SK-N-SH treated with all-trans-retinoic acid at 6 μM for 48 hours (cell line): ENCODE measurements at regions not wholly inside any gene's neighbourhood (a gene's known extent, or its start where the extent isn't known, plus 50 kb on each side); places are given as distances from the start of the nearest gene placed in this dataset.

Experiments
- ATAC-seq: fragments of 200-7000 bp; cut with Tn5 transposase; 3 replicates; pipeline ENCODE4 v1.9.1; 2020; ENCODE audit warnings: mild to moderate bottlenecking, moderate library complexity
- ARNTL ChIP-seq: fragments of 450-650 bp; formaldehyde crosslinking; IDR thresholded peaks from 2 replicates; pipeline ENCODE4 v1.5.0; 2020; ENCODE audit warnings: low read depth, mild to moderate bottlenecking, moderate library complexity, borderline replicate concordance
- BACH2 ChIP-seq: fragments of 250-450 bp; sonication (Bioruptor Pico); IDR thresholded peaks from 2 replicates; pipeline ENCODE4 v1.9.0; 2021; ENCODE audit warnings: mild to moderate bottlenecking, borderline replicate concordance
- CSDC2 ChIP-seq: fragments of 250-450 bp; sonication (Bioruptor Pico); IDR thresholded peaks from 2 replicates; pipeline ENCODE4 v1.5.0; 2020; ENCODE audit warnings: mild to moderate bottlenecking, moderate library complexity
- ESRRG ChIP-seq: fragments of 250-450 bp; sonication (Bioruptor Pico); IDR thresholded peaks from 2 replicates; pipeline ENCODE4 v1.6.1; 2021; ENCODE audit warnings: mild to moderate bottlenecking
- GLIS3 ChIP-seq: fragments of 250-450 bp; sonication (Bioruptor Pico); IDR thresholded peaks from 2 replicates; pipeline ENCODE4 v1.5.0; 2020; ENCODE audit warnings: mild to moderate bottlenecking, moderate library complexity
- POU6F1 ChIP-seq: fragments of 250-450 bp; sonication (Bioruptor Pico); IDR thresholded peaks from 2 replicates; pipeline ENCODE4 v1.8.0; 2021; ENCODE audit warnings: low read depth, mild to moderate bottlenecking, moderate library complexity, borderline replicate concordance
- PPARA ChIP-seq: fragments of 250-450 bp; sonication (Bioruptor Pico); IDR thresholded peaks from 2 replicates; pipeline ENCODE4 v1.5.0; 2020; ENCODE audit warnings: mild to moderate bottlenecking, borderline replicate concordance
- RARB ChIP-seq: fragments of 250-450 bp; sonication (Bioruptor Pico); IDR thresholded peaks from 2 replicates; pipeline ENCODE4 v1.8.0; 2021; ENCODE audit warnings: mild to moderate bottlenecking, moderate library complexity
- SNAI2 ChIP-seq: fragments of 250-450 bp; sonication (Bioruptor Pico); IDR thresholded peaks from 2 replicates; pipeline ENCODE4 v1.5.0; 2020; ENCODE audit warnings: mild to moderate bottlenecking, moderate library complexity
- TCF4 ChIP-seq: fragments of 250-450 bp; sonication (Bioruptor Pico); IDR thresholded peaks from 2 replicates; pipeline ENCODE4 v1.8.0; 2021; ENCODE audit warnings: mild to moderate bottlenecking, moderate library complexity, borderline replicate concordance
- ZC3H10 ChIP-seq: fragments of 250-450 bp; sonication (Bioruptor Pico); IDR thresholded peaks from 2 replicates; pipeline ENCODE4 v1.5.1; 2021; ENCODE audit warnings: mild to moderate bottlenecking, moderate library complexity
- ZFP3 ChIP-seq: fragments of 250-450 bp; sonication (Bioruptor Pico); IDR thresholded peaks from 2 replicates; pipeline ENCODE4 v1.5.0; 2020; ENCODE audit warnings: mild to moderate bottlenecking, moderate library complexity
- ZFP30 ChIP-seq: fragments of 450-650 bp; formaldehyde crosslinking; IDR thresholded peaks from 2 replicates; pipeline ENCODE4 v1.5.0; 2022; ENCODE audit warnings: mild to moderate bottlenecking, moderate library complexity
- ZNF565 ChIP-seq: fragments of 450-650 bp; formaldehyde crosslinking; conservative IDR thresholded peaks from 2 replicates; pipeline ENCODE4 v1.5.0; 2020; ENCODE audit warnings: low read depth, mild to moderate bottlenecking, moderate library complexity
- ZNF70 ChIP-seq: fragments of 450-650 bp; formaldehyde crosslinking; IDR thresholded peaks from 2 replicates; pipeline ENCODE4 v1.5.0; 2020; ENCODE audit warnings: mild to moderate bottlenecking, moderate library complexity
- TF ChIP-seq, protein P1 (sequence below): fragments of 250-450 bp; sonication (Bioruptor Pico); IDR thresholded peaks from 2 replicates; pipeline ENCODE4 v1.5.0; 2020; ENCODE audit warnings: mild to moderate bottlenecking, moderate library complexity
- TF ChIP-seq, protein P2 (sequence below): fragments of 250-450 bp; sonication (Bioruptor Pico); IDR thresholded peaks from 2 replicates; pipeline ENCODE4 v1.5.1; 2021; ENCODE audit warnings: mild to moderate bottlenecking, moderate library complexity

DNA sequence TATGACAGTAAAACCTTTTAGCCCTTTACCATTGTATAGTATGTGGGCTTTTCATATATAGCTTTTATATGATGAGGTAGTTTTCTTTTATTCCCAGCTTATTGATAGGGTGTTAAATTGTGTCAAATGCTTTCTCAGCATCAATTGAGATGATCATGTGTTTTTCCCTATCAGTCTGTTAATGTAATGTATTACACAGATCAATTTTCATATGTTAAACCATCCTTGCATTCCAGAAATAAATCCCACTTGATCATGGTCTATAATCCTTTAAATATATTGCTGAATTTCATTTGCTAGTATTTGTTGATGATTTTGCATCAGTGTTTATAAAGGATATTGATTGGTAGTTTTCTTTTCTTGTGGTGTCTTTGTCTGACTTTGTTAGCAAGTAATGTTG is 603.9 kb downstream of the TRHDE start (continued):
- TF ChIP-seq, protein P1, sequence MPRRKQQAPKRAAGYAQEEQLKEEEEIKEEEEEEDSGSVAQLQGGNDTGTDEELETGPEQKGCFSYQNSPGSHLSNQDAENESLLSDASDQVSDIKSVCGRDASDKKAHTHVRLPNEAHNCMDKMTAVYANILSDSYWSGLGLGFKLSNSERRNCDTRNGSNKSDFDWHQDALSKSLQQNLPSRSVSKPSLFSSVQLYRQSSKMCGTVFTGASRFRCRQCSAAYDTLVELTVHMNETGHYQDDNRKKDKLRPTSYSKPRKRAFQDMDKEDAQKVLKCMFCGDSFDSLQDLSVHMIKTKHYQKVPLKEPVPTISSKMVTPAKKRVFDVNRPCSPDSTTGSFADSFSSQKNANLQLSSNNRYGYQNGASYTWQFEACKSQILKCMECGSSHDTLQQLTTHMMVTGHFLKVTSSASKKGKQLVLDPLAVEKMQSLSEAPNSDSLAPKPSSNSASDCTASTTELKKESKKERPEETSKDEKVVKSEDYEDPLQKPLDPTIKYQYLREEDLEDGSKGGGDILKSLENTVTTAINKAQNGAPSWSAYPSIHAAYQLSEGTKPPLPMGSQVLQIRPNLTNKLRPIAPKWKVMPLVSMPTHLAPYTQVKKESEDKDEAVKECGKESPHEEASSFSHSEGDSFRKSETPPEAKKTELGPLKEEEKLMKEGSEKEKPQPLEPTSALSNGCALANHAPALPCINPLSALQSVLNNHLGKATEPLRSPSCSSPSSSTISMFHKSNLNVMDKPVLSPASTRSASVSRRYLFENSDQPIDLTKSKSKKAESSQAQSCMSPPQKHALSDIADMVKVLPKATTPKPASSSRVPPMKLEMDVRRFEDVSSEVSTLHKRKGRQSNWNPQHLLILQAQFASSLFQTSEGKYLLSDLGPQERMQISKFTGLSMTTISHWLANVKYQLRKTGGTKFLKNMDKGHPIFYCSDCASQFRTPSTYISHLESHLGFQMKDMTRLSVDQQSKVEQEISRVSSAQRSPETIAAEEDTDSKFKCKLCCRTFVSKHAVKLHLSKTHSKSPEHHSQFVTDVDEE (CRISPR knock-in tag) = no peak
- TF ChIP-seq ESRRG (CRISPR knock-in tag) = no peak

DNA sequence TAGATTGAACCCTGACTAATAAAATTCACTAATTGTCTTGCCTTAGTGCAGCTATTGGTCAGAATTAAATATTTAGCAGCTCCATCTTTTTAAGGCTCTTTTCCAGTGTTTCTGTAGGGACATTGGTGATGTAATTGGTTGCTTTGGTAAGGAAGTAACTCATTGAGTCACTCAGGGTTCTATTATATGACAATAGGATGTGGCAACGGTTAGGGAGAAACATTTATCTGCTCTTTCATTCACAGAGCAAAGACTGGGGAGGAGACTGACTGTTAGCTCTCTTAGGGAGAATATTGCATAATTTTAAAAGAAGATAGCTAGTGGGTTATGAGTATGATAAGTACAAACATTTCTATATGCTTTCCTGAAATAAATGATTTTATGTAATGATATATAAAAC is 616.5 kb downstream of the TRHDE start:
- no peak for ATAC-seq
- TF ChIP-seq CSDC2 (CRISPR knock-in tag) = no peak
- no peak for TF ChIP-seq ZFP3 (CRISPR knock-in tag)
- TF ChIP-seq ARNTL (CRISPR knock-in tag) = no peak
- TF ChIP-seq, protein P2, sequence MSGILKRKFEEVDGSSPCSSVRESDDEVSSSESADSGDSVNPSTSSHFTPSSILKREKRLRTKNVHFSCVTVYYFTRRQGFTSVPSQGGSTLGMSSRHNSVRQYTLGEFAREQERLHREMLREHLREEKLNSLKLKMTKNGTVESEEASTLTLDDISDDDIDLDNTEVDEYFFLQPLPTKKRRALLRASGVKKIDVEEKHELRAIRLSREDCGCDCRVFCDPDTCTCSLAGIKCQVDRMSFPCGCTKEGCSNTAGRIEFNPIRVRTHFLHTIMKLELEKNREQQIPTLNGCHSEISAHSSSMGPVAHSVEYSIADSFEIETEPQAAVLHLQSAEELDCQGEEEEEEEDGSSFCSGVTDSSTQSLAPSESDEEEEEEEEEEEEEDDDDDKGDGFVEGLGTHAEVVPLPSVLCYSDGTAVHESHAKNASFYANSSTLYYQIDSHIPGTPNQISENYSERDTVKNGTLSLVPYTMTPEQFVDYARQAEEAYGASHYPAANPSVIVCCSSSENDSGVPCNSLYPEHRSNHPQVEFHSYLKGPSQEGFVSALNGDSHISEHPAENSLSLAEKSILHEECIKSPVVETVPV = no peak
- TF ChIP-seq POU6F1 (CRISPR knock-in tag) = no peak
- TF ChIP-seq ZNF565 (CRISPR knock-in tag) = no peak
- TF ChIP-seq RARB (CRISPR knock-in tag) = no peak
- TF ChIP-seq BACH2 (CRISPR knock-in tag) = no peak
- no peak for TF ChIP-seq SNAI2 (CRISPR knock-in tag)
- TF ChIP-seq GLIS3 (CRISPR knock-in tag) = no peak
- TF ChIP-seq TCF4 (CRISPR knock-in tag) = no peak
- TF ChIP-seq ZC3H10 (CRISPR knock-in tag) = no peak

GRCh38 chr12:72889791-72890190 is 617.6 kb downstream of the TRHDE start:
- TF ChIP-seq ZNF70 = no peak
- no peak for TF ChIP-seq ZFP3 (CRISPR knock-in tag)
- TF ChIP-seq, protein P2 = no peak
- ATAC-seq = no peak

DNA sequence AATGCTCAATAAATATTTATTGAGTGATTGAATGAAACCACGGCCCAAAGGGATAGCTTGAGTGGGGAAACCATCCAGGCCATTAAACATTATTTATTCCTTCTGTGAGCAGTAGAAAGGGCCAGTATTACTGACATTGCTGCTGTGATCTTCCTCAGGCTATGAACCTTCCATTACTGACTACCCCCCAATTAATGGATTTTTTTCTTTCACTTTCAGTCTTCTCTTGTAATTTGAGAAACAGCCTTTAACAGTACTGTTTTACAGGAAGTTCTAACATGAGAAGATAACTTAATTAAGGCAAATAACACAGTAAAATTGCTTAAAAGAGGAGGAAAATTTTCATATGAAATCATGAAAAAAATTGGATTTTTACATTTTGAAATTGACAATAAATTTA is 629.5 kb downstream of the TRHDE start:
- ATAC-seq = no peak
- TF ChIP-seq ZNF70 = no peak
- TF ChIP-seq ARNTL (CRISPR knock-in tag) = no peak
- no peak for TF ChIP-seq ESRRG (CRISPR knock-in tag)
- TF ChIP-seq ZC3H10 (CRISPR knock-in tag) = no peak
- TF ChIP-seq GLIS3 (CRISPR knock-in tag) = no peak
- TF ChIP-seq ZFP30 (CRISPR knock-in tag) = no peak
- no peak for TF ChIP-seq PPARA
- TF ChIP-seq POU6F1 (CRISPR knock-in tag) = no peak
- no peak for TF ChIP-seq ZNF565 (CRISPR knock-in tag)
- TF ChIP-seq, protein P1 (CRISPR knock-in tag) = no peak
